Kidney (tissue), 13 donors: ENCODE measurements at regions not wholly inside any gene's neighbourhood (a gene's known extent, or its start where the extent isn't known, plus 50 kb on each side); places are given as distances from the start of the nearest gene placed in this dataset.
"Not testable (repeated sequence)": the region's sequence is repeated elsewhere in the genome, so short reads cannot be mapped to it uniquely, and the experiment has no call there.

Experiments used
- DNase-seq, 5 donors: peaks; one replicate each; pipeline ENCODE4 v3.0.0-alpha.2; 2013 to 2020
- FAIRE-seq: peaks from 2 replicates; lab custom pipeline; 2012; peaks lifted over from hg19 to GRCh38; lab: Jason Lieb, UNC
- H3K27ac ChIP-seq, 2 donors: one replicate each; pipeline ENCODE4 v1.7.0; 2013; ENCODE audit warnings: low read depth in 2 of 2, low read length in 2 of 2, inconsistent platforms in 1 of 2
- H3K27me3 ChIP-seq: one replicate; pipeline ENCODE4 v1.7.1; 2013; ENCODE audit warnings: low read length, inconsistent platforms; ENCODE audit not compliant: control insufficient read depth, insufficient read depth
- H3K36me3 ChIP-seq, 3 donors: one replicate each; pipeline versions ENCODE4 v1.7.0 to v1.7.1; 2013; ENCODE audit warnings: low read length in 3 of 3, control low read depth in 1 of 3, inconsistent platforms in 1 of 3; ENCODE audit not compliant: insufficient read depth in 3 of 3, control insufficient read depth in 2 of 3
- H3K4me1 ChIP-seq, 3 donors: one replicate each; pipeline versions ENCODE4 v1.7.0 to v1.7.1; 2013; ENCODE audit warnings: low read length in 3 of 3, inconsistent platforms in 1 of 3, low read depth in 1 of 3; ENCODE audit not compliant: control insufficient read depth in 2 of 3, insufficient read depth in 2 of 3
- H3K4me3 ChIP-seq, 3 donors: one replicate each; pipeline versions ENCODE4 v1.7.0 to v1.8.1; 2013; ENCODE audit warnings: low read length in 3 of 3, control low read depth in 1 of 3, inconsistent platforms in 1 of 3
- H3K9ac ChIP-seq, 3 donors: one replicate each; pipeline versions ENCODE4 v1.7.0 to v1.7.1; 2013; ENCODE audit warnings: low read length in 3 of 3, control low read depth in 1 of 3, inconsistent platforms in 1 of 3
- H3K9me3 ChIP-seq, 3 donors: one replicate each; pipeline versions ENCODE4 v1.7.0 to v1.7.1; 2013; ENCODE audit warnings: low read length in 3 of 3, control low read depth in 1 of 3, inconsistent platforms in 1 of 3; ENCODE audit not compliant: control insufficient read depth in 2 of 3, insufficient read depth in 1 of 3
- CTCF ChIP-seq: IDR thresholded peaks from 3 replicates; pipeline ENCODE4 v1.5.1; 2012; ENCODE audit warnings: mild to moderate bottlenecking, moderate library complexity, borderline replicate concordance; ENCODE audit not compliant: insufficient read depth; ENCODE audit errors: extremely low read depth
- intact Hi-C: fragments of 100-400 bp; cut with DNase I; formaldehyde crosslinking; loops from one replicate; pipeline ENCODE4 v1.11.1; 2022
- donor health status: control.
- donor health status: control.
- donor health status: control.
- donor health status: control.
- donor health status: control.
- donor health status: DM: yes; HTN: yes; CAD: no.
- donor health status: Normal renal cell carcinoma (clear cell type).

DNA sequence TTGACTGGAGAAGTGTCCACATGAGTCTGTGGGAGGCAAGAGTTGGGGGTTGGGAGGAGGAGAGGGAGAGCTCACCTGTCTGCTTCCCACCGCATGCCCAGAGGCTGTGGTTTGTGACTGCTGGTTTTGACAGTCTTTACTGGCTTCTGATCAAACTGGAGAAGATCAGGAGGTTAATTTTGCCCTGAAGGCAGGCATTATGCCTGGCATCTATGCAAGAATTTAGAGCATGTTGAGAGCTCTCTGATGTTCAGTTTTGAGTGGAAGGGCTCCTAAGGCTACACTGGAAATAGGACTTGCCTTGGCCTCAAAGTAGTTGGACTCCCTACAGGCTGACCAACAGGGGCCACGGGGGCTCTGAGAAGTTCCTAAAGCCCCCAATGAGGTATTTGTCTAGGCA lies 101.6 kb downstream of the TLR5 start:
- no peak overlapping the region for H3K4me3 ChIP-seq
- H3K36me3 ChIP-seq, result no peaks in the 10 kb centered on the region
- intact Hi-C loops, result no loop called here
- H3K27ac ChIP-seq, result no peak overlapping the region
- H3K9ac ChIP-seq, result no peak overlapping the region
- DNase-seq (peak in 2 of 5 donors; percentile 23 to 30), FAIRE-seq (no peak)
- no peaks in the 10 kb centered on the region for H3K27me3 ChIP-seq
- no peaks in the 10 kb centered on the region for H3K4me1 ChIP-seq
- H3K9me3 ChIP-seq, result no peaks in the 10 kb centered on the region
- TF ChIP-seq CTCF, result no peak

GRCh38 chr1:223045164-223045957 lies 97.7 kb downstream of the TLR5 start:
- Histone ChIP-seq H3K9me3 (no peaks in the 10 kb centered on the region), H3K36me3 (no peaks in the 10 kb centered on the region), H3K9ac (no peak overlapping the region), H3K27ac (no peak overlapping the region), H3K4me1 (no peaks in the 10 kb centered on the region), H3K27me3 (no peaks in the 10 kb centered on the region), H3K4me3 (no peak overlapping the region)
- FAIRE-seq (no peak), DNase-seq (no peak)
- TF ChIP-seq CTCF, result no peak
- intact Hi-C loops, result no loop called here

GRCh38 chr1:223046011-223046410 lies 97.0 kb downstream of the TLR5 start:
- no peaks in the 10 kb centered on the region for H3K9me3 ChIP-seq
- H3K4me1 ChIP-seq, result no peaks in the 10 kb centered on the region
- H3K27me3 ChIP-seq, result no peaks in the 10 kb centered on the region
- no peaks in the 10 kb centered on the region for H3K36me3 ChIP-seq
- DNase-seq (no peak), FAIRE-seq (no peak)
- no peak for TF ChIP-seq CTCF
- intact Hi-C loops, result no loop called here
- no peak overlapping the region for H3K9ac ChIP-seq
- H3K27ac ChIP-seq, result no peak overlapping the region
- no peak overlapping the region for H3K4me3 ChIP-seq

- H3K4me1 ChIP-seq, H3K9me3 ChIP-seq, H3K4me3 ChIP-seq, intact Hi-C loops, H3K9ac ChIP-seq, DNase-seq, FAIRE-seq, H3K27me3 ChIP-seq, H3K27ac ChIP-seq, H3K36me3 ChIP-seq: not testable (repeated sequence)
Measured at GRCh38 chr1:223046463-223046862, 96.6 kb downstream of the TLR5 start.
